Kidney (tissue), 13 donors: ENCODE measurements at regions not wholly inside any gene's neighbourhood (a gene's known extent, or its start where the extent isn't known, plus 50 kb on each side); places are given as distances from the start of the nearest gene placed in this dataset.

Source experiments
- DNase-seq, 5 donors: peaks; one replicate each; pipeline ENCODE4 v3.0.0-alpha.2; 2013 to 2020
- FAIRE-seq: peaks from 2 replicates; lab custom pipeline; 2012; peaks lifted over from hg19 to GRCh38; lab: Jason Lieb, UNC
- H3K27ac ChIP-seq, 2 donors: one replicate each; pipeline ENCODE4 v1.7.0; 2013; ENCODE audit warnings: low read depth in 2 of 2, low read length in 2 of 2, inconsistent platforms in 1 of 2
- H3K27me3 ChIP-seq: one replicate; pipeline ENCODE4 v1.7.1; 2013; ENCODE audit warnings: low read length, inconsistent platforms; ENCODE audit not compliant: control insufficient read depth, insufficient read depth
- H3K36me3 ChIP-seq, 3 donors: one replicate each; pipeline versions ENCODE4 v1.7.0 to v1.7.1; 2013; ENCODE audit warnings: low read length in 3 of 3, control low read depth in 1 of 3, inconsistent platforms in 1 of 3; ENCODE audit not compliant: insufficient read depth in 3 of 3, control insufficient read depth in 2 of 3
- H3K4me1 ChIP-seq, 3 donors: one replicate each; pipeline versions ENCODE4 v1.7.0 to v1.7.1; 2013; ENCODE audit warnings: low read length in 3 of 3, inconsistent platforms in 1 of 3, low read depth in 1 of 3; ENCODE audit not compliant: control insufficient read depth in 2 of 3, insufficient read depth in 2 of 3
- H3K4me3 ChIP-seq, 3 donors: one replicate each; pipeline versions ENCODE4 v1.7.0 to v1.8.1; 2013; ENCODE audit warnings: low read length in 3 of 3, control low read depth in 1 of 3, inconsistent platforms in 1 of 3
- H3K9ac ChIP-seq, 3 donors: one replicate each; pipeline versions ENCODE4 v1.7.0 to v1.7.1; 2013; ENCODE audit warnings: low read length in 3 of 3, control low read depth in 1 of 3, inconsistent platforms in 1 of 3
- H3K9me3 ChIP-seq, 3 donors: one replicate each; pipeline versions ENCODE4 v1.7.0 to v1.7.1; 2013; ENCODE audit warnings: low read length in 3 of 3, control low read depth in 1 of 3, inconsistent platforms in 1 of 3; ENCODE audit not compliant: control insufficient read depth in 2 of 3, insufficient read depth in 1 of 3
- CTCF ChIP-seq: IDR thresholded peaks from 3 replicates; pipeline ENCODE4 v1.5.1; 2012; ENCODE audit warnings: mild to moderate bottlenecking, moderate library complexity, borderline replicate concordance; ENCODE audit not compliant: insufficient read depth; ENCODE audit errors: extremely low read depth
- intact Hi-C: fragments of 100-400 bp; cut with DNase I; formaldehyde crosslinking; loops from one replicate; pipeline ENCODE4 v1.11.1; 2022
- donor health status: control.
- donor health status: control.
- donor health status: control.
- donor health status: control.
- donor health status: control.
- donor health status: DM: yes; HTN: yes; CAD: no.
- donor health status: Normal renal cell carcinoma (clear cell type).

GRCh38 chr12:89936631-89937030 is 228.0 kb upstream of the ATP2B1 start:
- H3K9me3 ChIP-seq: no peaks in the 10 kb centered on the region
- H3K36me3 ChIP-seq: no peaks in the 10 kb centered on the region
- H3K27ac ChIP-seq: no peak overlapping the region
- no peak overlapping the region for H3K4me3 ChIP-seq
- H3K27me3 ChIP-seq: no peaks in the 10 kb centered on the region
- no peak overlapping the region for H3K9ac ChIP-seq
- no peak for DNase-seq
- no peak for FAIRE-seq
- peaks cover 0 to 3% (median 0%) of the 10 kb centered on the region in 3 donors for H3K4me1 ChIP-seq
- intact Hi-C loops: no loop called here
- TF ChIP-seq CTCF: no peak

- Histone ChIP-seq H3K4me1 (peaks cover 0 to 3% (median 0%) of the 10 kb centered on the region in 3 donors), H3K9ac (no peak overlapping the region), H3K9me3 (no peaks in the 10 kb centered on the region), H3K4me3 (no peak overlapping the region), H3K27me3 (no peaks in the 10 kb centered on the region), H3K36me3 (no peaks in the 10 kb centered on the region), H3K27ac (no peak overlapping the region)
- no peak for TF ChIP-seq CTCF
- FAIRE-seq (no peak), DNase-seq (no peak)
- intact Hi-C loops: no loop called here
Measured at GRCh38 chr12:89935850-89936249, 227.2 kb upstream of the ATP2B1 start.

GRCh38 chr12:89933911-89934310 is 225.3 kb upstream of the ATP2B1 start:
- Histone ChIP-seq H3K9ac (no peak overlapping the region), H3K27ac (no peak overlapping the region), H3K4me3 (no peak overlapping the region), H3K36me3 (no peaks in the 10 kb centered on the region), H3K27me3 (no peaks in the 10 kb centered on the region), H3K4me1 (peaks cover 0 to 3% (median 0%) of the 10 kb centered on the region in 3 donors), H3K9me3 (no peaks in the 10 kb centered on the region)
- FAIRE-seq: no peak
- no peak for TF ChIP-seq CTCF
- DNase-seq: no peak
- intact Hi-C loops: no loop called here

- no peak overlapping the region for H3K27ac ChIP-seq
- no peak for TF ChIP-seq CTCF
- peak in 1 of 5 donors; percentile 48 for DNase-seq
- H3K9me3 ChIP-seq: no peaks in the 10 kb centered on the region
- no peaks in the 10 kb centered on the region for H3K36me3 ChIP-seq
- no peaks in the 10 kb centered on the region for H3K27me3 ChIP-seq
- H3K9ac ChIP-seq: no peak overlapping the region
- intact Hi-C loops: no loop called here
- FAIRE-seq: no peak
- peaks cover 0 to 3% (median 0%) of the 10 kb centered on the region in 3 donors for H3K4me1 ChIP-seq
- H3K4me3 ChIP-seq: no peak overlapping the region
Measured at GRCh38 chr12:89932954-89933353, 224.3 kb upstream of the ATP2B1 start.
